ENCODE measurements at regions not wholly inside any gene's neighbourhood (a gene's known extent, or its start where the extent isn't known, plus 50 kb on each side); places are given as distances from the start of the nearest gene placed in this dataset.

DNA sequence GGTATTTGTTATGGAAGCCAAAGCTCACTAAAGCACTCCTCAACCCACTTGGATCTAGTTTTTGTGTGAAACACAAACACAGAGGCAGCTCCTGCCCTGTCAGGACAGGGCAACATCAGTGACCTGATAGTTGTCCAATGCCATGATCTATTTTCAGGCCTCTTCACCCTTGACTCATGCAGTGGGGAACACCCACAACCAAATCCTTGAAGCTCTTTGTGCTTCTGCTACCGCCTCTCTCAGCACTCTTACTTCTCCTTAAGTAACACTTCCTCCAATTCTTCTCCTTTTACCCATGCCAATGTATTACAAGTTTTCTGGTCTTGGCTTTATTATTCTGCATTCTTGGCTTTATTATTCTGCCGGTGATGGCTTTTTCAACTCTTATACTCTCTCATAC lies 425.3 kb downstream of the INHBA start:
- Histone ChIP-seq H4K20me1 (ENCODE audit: insufficient read depth, low read length) (no peaks in the 10 kb centered on the region), H3K36me3 (ENCODE audit: insufficient read depth, low read length) (no peaks in the 10 kb centered on the region), H3K4me2 (ENCODE audit: low read length) (no peak overlapping the region), H3K79me2 (ENCODE audit: insufficient read depth, low read depth, low read length) (no peaks in the 10 kb centered on the region), H3K4me3 (ENCODE audit: low read depth, low read length, poor library complexity, severe bottlenecking) (no peak overlapping the region), H3K9me2 (ENCODE audit: insufficient read depth, low read length) (no peaks in the 10 kb centered on the region), H3K4me1 (ENCODE audit: insufficient read depth, low read length, poor library complexity, severe bottlenecking) (no peaks in the 10 kb centered on the region), H3K9me3 (ENCODE audit: low read length) (no peaks in the 10 kb centered on the region), H2AFZ (ENCODE audit: low read length) (no peak overlapping the region), H3K27ac (ENCODE audit: low read depth, low read length, poor library complexity, severe bottlenecking) (no peak overlapping the region)
- ChIA-PET CTCF (ENCODE audit: unreplicated experiment) (no interaction called here), POLR2A (interaction anchor here (0.5 kb wide), 1 partner anchor 11 kb away, joined by 6 read pairs; no protein-coding TSS in a partner anchor)
- no peak for DNase-seq (ENCODE audit: low spot score)
- intact Hi-C loops (cut with micrococcal nuclease; ENCODE audit: unreplicated experiment): loop anchor here (10.0 kb wide), 1 partner anchor 57 kb away; no protein-coding TSS in a partner anchor
- BruUV-seq (replicated peaks): no TSS peak
- TF ChIP-seq, protein P1, sequence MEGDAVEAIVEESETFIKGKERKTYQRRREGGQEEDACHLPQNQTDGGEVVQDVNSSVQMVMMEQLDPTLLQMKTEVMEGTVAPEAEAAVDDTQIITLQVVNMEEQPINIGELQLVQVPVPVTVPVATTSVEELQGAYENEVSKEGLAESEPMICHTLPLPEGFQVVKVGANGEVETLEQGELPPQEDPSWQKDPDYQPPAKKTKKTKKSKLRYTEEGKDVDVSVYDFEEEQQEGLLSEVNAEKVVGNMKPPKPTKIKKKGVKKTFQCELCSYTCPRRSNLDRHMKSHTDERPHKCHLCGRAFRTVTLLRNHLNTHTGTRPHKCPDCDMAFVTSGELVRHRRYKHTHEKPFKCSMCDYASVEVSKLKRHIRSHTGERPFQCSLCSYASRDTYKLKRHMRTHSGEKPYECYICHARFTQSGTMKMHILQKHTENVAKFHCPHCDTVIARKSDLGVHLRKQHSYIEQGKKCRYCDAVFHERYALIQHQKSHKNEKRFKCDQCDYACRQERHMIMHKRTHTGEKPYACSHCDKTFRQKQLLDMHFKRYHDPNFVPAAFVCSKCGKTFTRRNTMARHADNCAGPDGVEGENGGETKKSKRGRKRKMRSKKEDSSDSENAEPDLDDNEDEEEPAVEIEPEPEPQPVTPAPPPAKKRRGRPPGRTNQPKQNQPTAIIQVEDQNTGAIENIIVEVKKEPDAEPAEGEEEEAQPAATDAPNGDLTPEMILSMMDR (conservative IDR thresholded peaks at IDR 0.05; ENCODE audit: low read length): no peak
- TF ChIP-seq EZH2phosphoT487 (IDR thresholded peaks at IDR 0.05; ENCODE audit: borderline replicate concordance, low read depth, low read length): no peak

- BruUV-seq (replicated peaks): no TSS peak
- ChIA-PET CTCF (ENCODE audit: unreplicated experiment) (no interaction called here), POLR2A (no interaction called here)
- TF ChIP-seq EZH2phosphoT487 (IDR thresholded peaks at IDR 0.05; ENCODE audit: borderline replicate concordance, low read depth, low read length): no peak
- TF ChIP-seq, protein P1 (conservative IDR thresholded peaks at IDR 0.05; ENCODE audit: low read length): no peak
- Histone ChIP-seq H3K36me3 (ENCODE audit: insufficient read depth, low read length) (no peaks in the 10 kb centered on the region), H3K4me3 (ENCODE audit: low read depth, low read length, poor library complexity, severe bottlenecking) (no peak overlapping the region), H2AFZ (ENCODE audit: low read length) (no peak overlapping the region), H3K9me2 (ENCODE audit: insufficient read depth, low read length) (no peaks in the 10 kb centered on the region), H3K9me3 (ENCODE audit: low read length) (no peaks in the 10 kb centered on the region), H3K27ac (ENCODE audit: low read depth, low read length, poor library complexity, severe bottlenecking) (no peak overlapping the region), H4K20me1 (ENCODE audit: insufficient read depth, low read length) (no peaks in the 10 kb centered on the region), H3K4me2 (ENCODE audit: low read length) (no peak overlapping the region), H3K79me2 (ENCODE audit: insufficient read depth, low read depth, low read length) (no peaks in the 10 kb centered on the region), H3K4me1 (ENCODE audit: insufficient read depth, low read length, poor library complexity, severe bottlenecking) (no peaks in the 10 kb centered on the region)
- intact Hi-C loops (cut with micrococcal nuclease; ENCODE audit: unreplicated experiment): loop anchor here (10.0 kb wide), 1 partner anchor 60 kb away; no protein-coding TSS in a partner anchor
- no peak for DNase-seq (ENCODE audit: low spot score)
These were observed 427.6 kb downstream of the INHBA start for GRCh38 chr7:41275255-41275654.

GRCh38 chr7:41274179-41274578 lies 428.7 kb downstream of the INHBA start:
- intact Hi-C loops (cut with micrococcal nuclease; ENCODE audit: unreplicated experiment): loop anchor here (10.0 kb wide), 1 partner anchor 61 kb away; no protein-coding TSS in a partner anchor
- Histone ChIP-seq H3K4me2 (ENCODE audit: low read length) (no peak overlapping the region), H3K4me1 (ENCODE audit: insufficient read depth, low read length, poor library complexity, severe bottlenecking) (no peaks in the 10 kb centered on the region), H3K27ac (ENCODE audit: low read depth, low read length, poor library complexity, severe bottlenecking) (no peak overlapping the region), H3K9me3 (ENCODE audit: low read length) (no peaks in the 10 kb centered on the region), H3K4me3 (ENCODE audit: low read depth, low read length, poor library complexity, severe bottlenecking) (no peak overlapping the region), H3K36me3 (ENCODE audit: insufficient read depth, low read length) (no peaks in the 10 kb centered on the region), H2AFZ (ENCODE audit: low read length) (no peak overlapping the region), H4K20me1 (ENCODE audit: insufficient read depth, low read length) (no peaks in the 10 kb centered on the region), H3K79me2 (ENCODE audit: insufficient read depth, low read depth, low read length) (no peaks in the 10 kb centered on the region), H3K9me2 (ENCODE audit: insufficient read depth, low read length) (no peaks in the 10 kb centered on the region)
- TF ChIP-seq, protein P1 (conservative IDR thresholded peaks at IDR 0.05; ENCODE audit: low read length): no peak
- TF ChIP-seq EZH2phosphoT487 (IDR thresholded peaks at IDR 0.05; ENCODE audit: borderline replicate concordance, low read depth, low read length): no peak
- BruUV-seq (replicated peaks): no TSS peak
- CTCF ChIA-PET (ENCODE audit: unreplicated experiment): no interaction called here
- DNase-seq (ENCODE audit: low spot score): no peak
- POLR2A ChIA-PET: interaction anchor here (0.6 kb wide), 1 partner anchor 161 kb away, joined by 3 read pairs; no protein-coding TSS in a partner anchor
